ENCODE measurements at regions not wholly inside any gene's neighbourhood (a gene's known extent, or its start where the extent isn't known, plus 50 kb on each side); places are given as distances from the start of the nearest gene placed in this dataset.
"Not testable (repeated sequence)": the region's sequence is repeated elsewhere in the genome, so short reads cannot be mapped to it uniquely, and the experiment has no call there.

DNA sequence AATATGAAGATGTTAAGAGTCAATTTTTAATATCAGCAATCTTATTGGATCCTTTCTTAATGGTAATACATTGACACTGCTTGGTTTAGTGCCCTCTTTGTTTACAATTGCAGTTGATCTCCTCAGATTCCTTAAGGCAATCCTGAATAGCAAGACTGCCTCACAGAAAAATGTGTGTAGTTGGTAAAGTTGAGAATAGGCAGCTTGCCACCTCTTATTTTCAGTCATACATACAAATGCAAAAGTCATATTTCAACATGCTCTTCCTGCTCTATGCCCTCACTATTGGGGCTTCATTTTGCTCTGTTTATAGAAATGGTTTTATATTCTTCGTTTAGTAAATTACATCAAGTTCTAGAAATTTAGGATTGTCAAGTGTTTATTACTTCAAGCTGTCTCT is 661.1 kb upstream of the ANKRD30A start:
- CTCF ChIA-PET = no interaction called here
- no peak overlapping the region for H3K4me3 Mint-ChIP-seq
- no peak for DNase-seq
- H3K36me3 Mint-ChIP-seq = no peaks in the 10 kb centered on the region
- peaks cover 8% of the 10 kb centered on the region for H3K9me3 Mint-ChIP-seq
- no peaks in the 10 kb centered on the region for H3K27me3 Mint-ChIP-seq
- H3K27ac Mint-ChIP-seq = no peak overlapping the region
- H3K4me1 Mint-ChIP-seq = no peaks in the 10 kb centered on the region

DNA sequence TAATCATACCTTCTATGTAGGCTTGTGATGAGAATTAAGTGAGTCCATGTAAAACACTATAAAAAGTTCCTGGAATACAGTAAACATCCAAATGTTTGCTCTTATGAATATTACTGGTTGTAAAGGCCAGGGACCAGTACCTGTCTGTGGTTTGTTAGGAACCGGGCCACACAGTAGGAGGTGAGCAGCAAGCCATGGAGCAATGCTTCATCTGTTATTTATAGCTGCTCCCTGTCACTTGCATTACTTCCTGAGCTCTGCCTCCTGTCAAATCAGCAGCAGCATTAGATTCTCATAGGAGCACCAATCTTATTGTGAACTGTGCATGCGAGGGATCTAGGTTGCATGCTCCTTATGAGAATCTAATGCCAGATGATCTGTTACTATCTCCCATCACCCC is 662.0 kb upstream of the ANKRD30A start:
- no peaks in the 10 kb centered on the region for H3K4me1 Mint-ChIP-seq
- no peaks in the 10 kb centered on the region for H3K36me3 Mint-ChIP-seq
- CTCF ChIA-PET = no interaction called here
- no peak overlapping the region for H3K4me3 Mint-ChIP-seq
- no peaks in the 10 kb centered on the region for H3K27me3 Mint-ChIP-seq
- peaks cover 11% of the 10 kb centered on the region for H3K9me3 Mint-ChIP-seq
- no peak overlapping the region for H3K27ac Mint-ChIP-seq
- no peak for DNase-seq

DNA sequence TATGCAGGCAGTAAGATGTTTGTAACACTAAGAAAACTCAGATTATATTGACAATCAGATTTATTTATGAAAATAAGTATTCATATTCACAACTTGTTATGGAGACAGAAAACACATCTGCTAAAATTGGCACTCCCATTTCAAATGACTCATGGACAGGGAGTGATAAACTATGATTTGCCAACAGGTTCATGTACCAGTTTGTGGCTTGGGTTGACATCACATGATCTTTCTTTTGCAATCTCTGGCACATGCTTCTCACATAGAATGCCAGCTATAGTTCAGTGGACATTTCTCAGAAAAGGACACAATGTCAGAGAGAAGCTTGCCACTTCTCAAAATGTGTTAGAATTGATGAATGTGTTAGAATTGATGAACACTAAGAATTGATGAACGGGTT is 663.2 kb upstream of the ANKRD30A start:
- H3K27ac Mint-ChIP-seq = no peak overlapping the region
- no peak for DNase-seq
- CTCF ChIA-PET = no interaction called here

DNA sequence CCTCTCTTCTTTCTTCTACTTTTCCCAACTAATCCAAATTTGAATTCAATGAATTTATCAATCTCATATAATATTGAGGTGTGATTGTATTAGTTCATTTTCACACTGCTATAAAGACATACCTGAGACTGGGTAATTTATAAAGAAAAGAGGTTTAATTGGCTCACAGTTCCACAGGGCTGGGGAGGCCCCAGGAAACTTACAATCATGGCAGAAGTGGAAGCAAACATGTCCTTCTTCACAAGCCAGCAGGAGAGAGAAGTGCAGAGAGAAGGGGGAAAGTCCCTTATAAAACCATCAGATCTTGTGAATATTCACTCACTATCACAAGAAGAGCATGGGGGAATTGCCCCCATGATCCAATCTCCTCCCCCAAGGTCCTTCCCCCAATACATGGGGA is 667.0 kb upstream of the ANKRD30A start:
- H3K36me3 Mint-ChIP-seq, H3K27ac Mint-ChIP-seq, CTCF ChIA-PET, H3K4me1 Mint-ChIP-seq, H3K4me3 Mint-ChIP-seq, H3K27me3 Mint-ChIP-seq, DNase-seq: not testable (repeated sequence)
- peaks cover 29% of the 10 kb centered on the region for H3K9me3 Mint-ChIP-seq

More for the DNA sequence above, 663.2 kb upstream of the ANKRD30A start:
- H3K27me3 Mint-ChIP-seq = no peaks in the 10 kb centered on the region
- H3K4me1 Mint-ChIP-seq = no peaks in the 10 kb centered on the region
- peaks cover 16% of the 10 kb centered on the region for H3K9me3 Mint-ChIP-seq
- H3K36me3 Mint-ChIP-seq = no peaks in the 10 kb centered on the region
- no peak overlapping the region for H3K4me3 Mint-ChIP-seq

DNA sequence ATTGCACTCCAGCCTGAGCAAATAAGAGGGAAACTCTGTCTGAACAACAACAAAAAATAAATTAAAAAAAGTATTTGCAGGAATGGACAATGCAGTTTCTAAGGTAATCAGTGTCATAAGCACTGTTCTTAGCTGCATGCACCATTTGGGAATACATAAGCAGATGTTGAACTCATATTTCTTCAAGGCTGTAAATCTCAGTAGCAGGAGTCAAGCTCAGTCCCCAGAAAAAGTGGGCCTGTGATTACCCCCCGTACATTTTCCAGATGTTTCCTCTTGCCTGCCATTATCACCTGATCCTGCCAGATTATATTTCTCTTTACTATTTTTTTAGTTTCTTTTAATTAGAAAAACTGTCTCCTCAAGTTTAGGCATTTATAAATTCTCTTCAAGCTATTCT is 667.6 kb upstream of the ANKRD30A start:
- peaks cover 29% of the 10 kb centered on the region for H3K9me3 Mint-ChIP-seq
- H3K4me3 Mint-ChIP-seq = no peak overlapping the region
- H3K27ac Mint-ChIP-seq = no peak overlapping the region
- no peak for DNase-seq
- no peaks in the 10 kb centered on the region for H3K4me1 Mint-ChIP-seq
- no peaks in the 10 kb centered on the region for H3K36me3 Mint-ChIP-seq
- CTCF ChIA-PET = no interaction called here
- no peaks in the 10 kb centered on the region for H3K27me3 Mint-ChIP-seq

DNA sequence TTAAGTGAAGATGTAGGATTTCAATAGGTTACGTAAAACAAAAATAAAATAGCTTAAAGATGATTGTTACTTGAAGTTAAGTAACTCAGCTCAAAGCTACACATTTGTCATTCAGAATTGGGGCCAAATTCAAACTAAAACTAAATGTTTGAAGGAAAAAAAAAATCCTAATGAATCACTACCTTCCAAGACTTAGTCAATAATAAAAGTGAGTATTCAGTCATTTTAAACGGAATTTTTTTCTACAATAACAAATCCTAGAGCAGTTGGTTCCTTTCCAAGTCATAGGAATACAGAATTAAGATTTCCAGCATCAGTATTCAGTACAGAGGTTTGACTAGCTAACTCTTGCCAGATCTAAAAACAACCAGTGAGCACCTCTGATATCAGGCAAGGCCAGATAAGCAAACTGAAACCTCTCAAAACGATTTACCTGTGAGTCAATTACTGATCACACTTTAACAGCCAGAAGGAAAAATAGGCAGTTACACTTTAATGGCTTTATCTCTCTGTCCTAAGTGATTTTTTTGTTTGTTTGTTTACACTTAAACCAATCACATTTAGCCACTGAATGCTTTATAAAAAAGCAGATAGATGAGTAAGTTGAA is 669.8 kb upstream of the ANKRD30A start:
- H3K4me3 Mint-ChIP-seq = no peak overlapping the region
- DNase-seq = no peak
- no peaks in the 10 kb centered on the region for H3K36me3 Mint-ChIP-seq

DNA sequence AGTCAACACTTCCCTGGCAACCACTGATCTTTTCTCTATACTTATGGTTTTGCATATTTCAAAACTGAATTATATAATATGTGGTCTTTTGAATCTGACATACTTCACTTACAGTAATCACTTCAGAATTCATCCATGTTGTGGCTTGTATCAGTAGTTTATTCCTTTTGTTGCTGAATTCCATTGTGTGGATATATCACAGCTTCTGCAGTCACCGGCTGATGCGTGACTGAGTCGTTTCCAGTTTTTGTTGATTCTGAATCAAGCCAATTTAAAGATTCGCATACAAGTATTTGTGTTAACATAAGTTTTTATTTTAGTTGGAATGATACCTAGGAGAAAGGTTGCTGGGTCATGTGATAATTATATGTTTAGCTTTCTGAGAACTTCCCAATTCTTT is 672.5 kb upstream of the ANKRD30A start:
- CTCF ChIA-PET = no interaction called here
- DNase-seq = no peak
- H3K27ac Mint-ChIP-seq = no peak overlapping the region
- H3K4me1 Mint-ChIP-seq = no peaks in the 10 kb centered on the region
- no peaks in the 10 kb centered on the region for H3K36me3 Mint-ChIP-seq
- H3K27me3 Mint-ChIP-seq = no peaks in the 10 kb centered on the region
- H3K4me3 Mint-ChIP-seq = no peak overlapping the region
- H3K9me3 Mint-ChIP-seq = peaks cover 21% of the 10 kb centered on the region

More for the DNA sequence above, 669.8 kb upstream of the ANKRD30A start:
- Mint-ChIP-seq H3K4me1 (no peaks in the 10 kb centered on the region), H3K9me3 (peaks cover 23% of the 10 kb centered on the region), H3K27me3 (no peaks in the 10 kb centered on the region), H3K27ac (no peak overlapping the region)
- CTCF ChIA-PET = no interaction called here

DNA sequence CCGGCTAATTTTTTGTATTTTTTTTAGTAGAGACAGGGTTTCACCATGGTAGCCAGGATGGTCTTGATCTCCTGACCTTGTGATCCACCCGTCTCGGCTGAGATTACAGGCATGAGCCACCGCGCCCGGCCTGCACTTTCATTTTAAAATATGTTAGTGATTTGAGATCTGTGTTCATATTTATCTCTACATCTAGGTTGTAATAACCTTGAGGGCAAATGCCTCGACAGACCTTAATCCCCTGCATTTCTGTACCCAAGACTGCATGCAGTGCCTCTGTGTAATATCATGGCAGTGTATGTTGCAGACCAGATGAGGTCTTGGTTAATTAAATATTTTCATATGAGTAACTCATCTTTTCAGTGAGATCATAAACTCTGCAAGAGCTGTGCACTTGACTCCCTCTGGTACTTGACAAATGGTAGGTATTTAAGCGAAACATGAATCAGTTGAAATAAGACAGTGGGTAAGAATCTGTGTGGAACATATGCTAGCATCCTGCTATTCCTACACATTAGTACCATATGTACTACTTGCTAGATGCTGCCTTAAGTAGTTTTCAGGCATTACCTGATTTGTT is 673.9 kb upstream of the ANKRD30A start:
- Mint-ChIP-seq H3K27me3 (no peaks in the 10 kb centered on the region), H3K9me3 (peaks cover 15% of the 10 kb centered on the region), H3K4me1 (no peaks in the 10 kb centered on the region), H3K27ac (no peak overlapping the region), H3K36me3 (no peaks in the 10 kb centered on the region), H3K4me3 (no peak overlapping the region)
- CTCF ChIA-PET = no interaction called here
- DNase-seq = no peak

DNA sequence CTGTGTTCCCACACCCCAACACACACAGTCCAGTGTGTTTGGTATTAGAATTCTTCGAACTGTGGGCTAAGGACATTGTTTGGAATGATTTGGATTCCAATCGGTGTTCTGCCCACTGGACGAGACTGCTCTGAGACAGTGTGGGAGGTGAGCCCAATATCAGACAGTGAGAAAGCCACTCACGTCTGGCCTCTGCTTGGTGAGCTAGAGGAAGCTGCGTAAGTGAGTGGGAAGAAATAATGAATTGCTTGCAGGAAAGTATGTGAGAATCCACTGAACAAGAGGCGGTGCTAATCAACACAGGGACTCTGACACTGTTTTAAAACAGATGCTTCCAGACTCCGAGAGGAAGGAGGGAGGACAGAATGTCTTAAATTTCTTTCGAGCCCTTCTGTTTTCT is 675.0 kb upstream of the ANKRD30A start:
- no peaks in the 10 kb centered on the region for H3K36me3 Mint-ChIP-seq
- no peaks in the 10 kb centered on the region for H3K27me3 Mint-ChIP-seq
- no peak overlapping the region for H3K4me3 Mint-ChIP-seq
- H3K4me1 Mint-ChIP-seq = no peaks in the 10 kb centered on the region
- H3K27ac Mint-ChIP-seq = no peak overlapping the region
- CTCF ChIA-PET = no interaction called here
- H3K9me3 Mint-ChIP-seq = peaks cover 12% of the 10 kb centered on the region
- DNase-seq = no peak

DNA sequence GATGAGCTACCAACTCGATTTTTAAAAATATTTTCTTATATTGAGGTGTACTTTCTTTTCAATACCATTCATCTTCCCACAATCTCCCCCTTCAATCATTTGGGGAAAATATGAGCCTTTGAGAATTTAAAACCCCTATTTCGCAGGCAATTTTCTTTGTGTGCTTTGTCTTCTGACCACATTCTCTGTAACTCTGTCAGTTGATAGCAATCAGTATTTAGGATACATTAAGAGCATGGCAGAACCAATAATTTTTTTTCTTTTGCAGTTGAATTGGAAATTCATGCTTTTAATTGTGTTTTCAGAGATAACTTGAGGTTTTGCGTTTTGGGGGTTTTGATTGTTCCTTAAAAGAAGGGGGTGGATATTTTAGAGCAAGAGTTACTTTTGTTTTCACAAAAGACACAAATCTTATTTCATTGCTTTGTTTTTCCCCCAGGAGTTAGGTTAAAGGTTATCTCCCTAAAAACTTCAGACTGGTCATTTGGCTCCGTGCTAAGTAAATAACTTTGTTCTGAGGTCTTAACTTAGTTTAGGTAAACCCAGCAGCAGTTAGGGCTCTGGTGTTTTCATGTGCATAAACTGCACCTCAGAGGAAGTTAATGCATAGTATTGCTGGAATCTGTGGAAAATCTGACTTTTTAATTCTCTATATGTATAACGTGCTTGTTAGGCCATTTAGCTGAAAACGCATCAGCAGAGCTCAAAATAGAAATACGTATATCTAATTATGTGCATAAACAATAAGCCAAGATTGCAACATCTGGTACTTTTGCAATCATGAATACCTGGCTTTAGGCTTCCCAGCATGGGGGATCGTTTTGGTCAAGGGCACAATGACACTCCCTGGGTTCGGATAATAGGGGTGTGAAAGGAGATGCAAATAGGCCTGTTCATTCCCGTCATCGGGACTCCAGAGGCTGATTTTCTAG is 676.4 kb upstream of the ANKRD30A start:
- DNase-seq = no peak
- CTCF ChIA-PET = no interaction called here
- H3K27ac Mint-ChIP-seq = no peak overlapping the region
- peaks cover 8% of the 10 kb centered on the region for H3K9me3 Mint-ChIP-seq
- H3K36me3 Mint-ChIP-seq = no peaks in the 10 kb centered on the region
- H3K4me3 Mint-ChIP-seq = no peak overlapping the region
- H3K4me1 Mint-ChIP-seq = no peaks in the 10 kb centered on the region
- H3K27me3 Mint-ChIP-seq = no peaks in the 10 kb centered on the region

DNA sequence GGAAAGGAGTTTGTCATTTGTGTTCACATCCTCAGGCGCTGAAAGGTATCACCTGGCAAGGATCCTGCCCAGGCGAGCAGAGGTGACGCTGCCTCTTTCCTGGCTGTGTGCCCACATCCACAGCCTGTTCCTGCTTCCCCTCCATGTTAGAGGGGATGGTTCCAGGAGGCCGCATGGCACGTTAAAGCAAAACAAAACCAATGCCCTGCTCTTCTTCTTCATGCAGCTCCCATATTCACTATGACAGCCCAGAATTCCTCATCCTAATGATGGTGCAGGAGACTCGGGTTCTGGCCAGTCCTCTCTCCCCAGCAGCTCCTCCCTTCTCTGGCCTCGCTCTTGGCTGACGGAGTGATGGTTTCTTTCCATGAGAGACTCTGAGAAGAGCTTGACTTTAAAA is 678.5 kb upstream of the ANKRD30A start:
- Mint-ChIP-seq H3K27me3 (no peaks in the 10 kb centered on the region), H3K36me3 (no peaks in the 10 kb centered on the region), H3K9me3 (peaks cover 12% of the 10 kb centered on the region), H3K27ac (no peak overlapping the region), H3K4me1 (no peaks in the 10 kb centered on the region), H3K4me3 (no peak overlapping the region)
- CTCF ChIA-PET = no interaction called here
- DNase-seq = no peak

DNA sequence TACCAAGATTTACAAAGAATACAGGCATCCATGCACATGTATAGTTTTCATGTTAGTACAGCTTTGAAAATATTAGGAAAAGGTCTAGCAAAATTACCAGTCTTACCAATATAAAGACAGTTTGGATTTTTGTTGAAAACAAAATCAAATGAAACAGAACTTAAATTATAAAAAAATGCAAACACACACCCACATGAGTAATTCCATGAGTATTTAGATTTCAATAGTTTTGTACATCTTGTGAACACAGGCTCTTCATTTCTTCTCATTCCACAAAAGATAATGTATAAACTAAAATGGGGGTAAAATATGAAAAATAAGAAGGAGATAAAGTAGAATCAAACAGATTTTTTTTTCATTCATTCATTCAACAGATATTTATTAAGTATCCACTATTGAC is 682.2 kb upstream of the ANKRD30A start:
- H3K36me3 Mint-ChIP-seq = no peaks in the 10 kb centered on the region
- H3K27ac Mint-ChIP-seq = no peak overlapping the region
- no peak for DNase-seq
- no peak overlapping the region for H3K4me3 Mint-ChIP-seq
- H3K9me3 Mint-ChIP-seq = peaks cover 11% of the 10 kb centered on the region
- CTCF ChIA-PET = no interaction called here
- H3K27me3 Mint-ChIP-seq = no peaks in the 10 kb centered on the region
- no peaks in the 10 kb centered on the region for H3K4me1 Mint-ChIP-seq

DNA sequence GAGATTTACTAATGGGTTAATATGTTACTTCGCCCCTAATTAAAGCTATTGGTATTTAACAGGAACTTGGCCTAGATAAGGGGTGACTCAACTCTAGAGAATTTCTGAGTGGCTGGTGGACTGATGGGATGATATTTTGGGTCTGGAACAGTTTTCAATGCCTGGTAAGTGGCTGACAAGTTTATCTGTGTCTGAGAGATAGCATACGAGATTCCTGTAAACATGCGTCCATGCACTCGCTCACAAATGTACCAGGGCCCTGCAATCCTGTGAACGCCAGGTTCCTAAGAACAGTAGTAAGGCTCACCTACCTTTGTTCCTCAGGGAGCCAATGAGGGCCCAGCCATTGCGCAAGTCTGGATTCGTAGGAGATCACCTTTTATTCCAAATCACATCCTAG is 683.8 kb upstream of the ANKRD30A start:
- CTCF ChIA-PET = no interaction called here
- Mint-ChIP-seq H3K4me1 (no peaks in the 10 kb centered on the region), H3K27me3 (no peaks in the 10 kb centered on the region), H3K4me3 (no peak overlapping the region), H3K27ac (no peak overlapping the region), H3K9me3 (peaks cover 14% of the 10 kb centered on the region), H3K36me3 (no peaks in the 10 kb centered on the region)
- DNase-seq = no peak

DNA sequence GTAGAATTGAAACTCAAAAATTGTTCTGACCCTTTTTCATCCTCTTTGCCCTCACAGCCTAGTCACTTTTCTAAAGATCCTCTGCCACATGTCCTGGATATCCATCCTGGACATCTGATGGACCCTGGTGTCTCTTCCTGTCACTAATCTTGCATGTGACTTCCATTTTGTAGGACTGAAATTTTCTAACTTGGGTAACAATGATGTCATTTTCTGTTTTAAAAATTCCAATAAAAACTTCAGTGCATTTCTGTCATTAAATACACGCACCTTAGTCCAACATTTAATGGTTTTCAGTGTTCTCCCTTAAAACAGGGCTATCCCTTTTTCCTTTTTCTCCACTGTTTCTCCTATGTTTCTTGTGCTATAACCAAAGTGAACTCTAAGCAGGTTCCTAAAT is 684.9 kb upstream of the ANKRD30A start:
- Mint-ChIP-seq H3K4me1 (no peaks in the 10 kb centered on the region), H3K27ac (no peak overlapping the region), H3K4me3 (no peak overlapping the region), H3K27me3 (no peaks in the 10 kb centered on the region), H3K36me3 (no peaks in the 10 kb centered on the region), H3K9me3 (peaks cover 12% of the 10 kb centered on the region)
- CTCF ChIA-PET = no interaction called here
- DNase-seq = no peak

DNA sequence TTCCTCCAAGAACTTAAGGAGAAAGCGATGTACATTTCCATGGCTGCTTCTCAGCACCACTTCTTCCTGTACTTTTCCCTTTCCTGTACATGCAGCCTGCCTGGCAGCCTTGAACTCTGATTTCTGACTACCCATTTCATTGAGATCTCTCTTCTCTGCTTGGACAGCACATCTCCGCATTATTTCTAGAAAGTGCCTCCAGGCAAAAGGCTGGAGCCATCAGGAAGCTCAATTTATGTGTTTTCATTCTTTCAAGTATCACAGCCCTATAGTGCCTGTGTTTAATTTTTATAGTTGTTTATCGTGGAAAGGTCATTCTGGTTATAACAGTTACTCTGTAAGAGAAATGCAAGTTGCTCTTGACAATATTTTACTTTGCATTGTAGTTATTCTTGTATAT is 688.0 kb upstream of the ANKRD30A start:
- Mint-ChIP-seq H3K9me3 (peaks cover 9% of the 10 kb centered on the region), H3K4me3 (no peak overlapping the region), H3K27me3 (no peaks in the 10 kb centered on the region), H3K4me1 (no peaks in the 10 kb centered on the region), H3K27ac (no peak overlapping the region), H3K36me3 (no peaks in the 10 kb centered on the region)
- DNase-seq = no peak
- CTCF ChIA-PET = no interaction called here

Data from activated naive CD4-positive, alpha-beta T cell treated with anti-CD3 and anti-CD28 coated beads, Interleukin-2, amount 10 ng/mL, durations not matched to agents 7 days and 5 days (primary cell).